ENCODE measurements at regions not wholly inside any gene's neighbourhood (a gene's known extent, or its start where the extent isn't known, plus 50 kb on each side); places are given as distances from the start of the nearest gene placed in this dataset.

- TF ChIP-seq BACH2 (CRISPR knock-in tag; IDR thresholded peaks at IDR 0.05; ENCODE audit: borderline replicate concordance) (no peak), PATZ1 (CRISPR knock-in tag; IDR thresholded peaks at IDR 0.05; ENCODE audit: borderline replicate concordance) (no peak), CSDC2 (CRISPR knock-in tag; IDR thresholded peaks at IDR 0.05) (no peak), RARB (CRISPR knock-in tag; IDR thresholded peaks at IDR 0.05) (no peak), PPARA (CRISPR knock-in tag; IDR thresholded peaks at IDR 0.05; ENCODE audit: borderline replicate concordance) (no peak), POU6F1 (CRISPR knock-in tag; IDR thresholded peaks at IDR 0.05; ENCODE audit: borderline replicate concordance, low read depth) (no peak), ZC3H10 (CRISPR knock-in tag; IDR thresholded peaks at IDR 0.05) (no peak), ZFP30 (CRISPR knock-in tag; IDR thresholded peaks at IDR 0.05) (no peak), TOX (CRISPR knock-in tag; IDR thresholded peaks at IDR 0.05; ENCODE audit: borderline replicate concordance) (no peak), GLIS3 (CRISPR knock-in tag; IDR thresholded peaks at IDR 0.05) (no peak), TSHZ2 (CRISPR knock-in tag; IDR thresholded peaks at IDR 0.05) (no peak), ARNTL (CRISPR knock-in tag; IDR thresholded peaks at IDR 0.05; ENCODE audit: borderline replicate concordance, low read depth) (no peak)
These were observed 349.2 kb downstream of the ADCYAP1 start for GRCh38 chr18:1253827-1254226.

Data from SK-N-SH treated with all-trans-retinoic acid at 6 μM for 48 hours (cell line).